ENCODE measurements at regions not wholly inside any gene's neighbourhood (a gene's known extent, or its start where the extent isn't known, plus 50 kb on each side); places are given as distances from the start of the nearest gene placed in this dataset.

DNA sequence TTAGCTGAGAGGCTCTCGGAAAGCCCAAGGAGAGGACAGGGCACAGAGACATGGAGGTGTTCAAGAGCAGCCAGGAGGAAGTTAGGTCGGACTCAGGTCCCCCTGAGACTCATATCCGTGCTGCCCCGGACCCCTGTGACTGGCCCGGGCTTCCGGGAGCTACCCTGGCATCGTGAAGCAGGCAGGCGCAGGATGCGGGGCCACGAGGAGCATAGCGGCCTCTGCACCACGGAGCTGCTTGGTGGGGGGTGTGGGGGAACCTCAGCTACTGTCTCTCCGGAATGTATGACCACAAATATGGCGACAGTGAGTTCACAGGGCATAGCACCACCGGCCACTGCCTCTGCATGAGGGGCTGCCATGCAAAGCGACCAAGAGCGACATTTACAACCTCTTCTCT is 112.2 kb upstream of the GUCA2B start (continued):
- TF ChIP-seq CEBPB (IDR thresholded peaks at IDR 0.05; ENCODE audit: low read depth) (no peak), EZH2phosphoT487 (IDR thresholded peaks at IDR 0.05; ENCODE audit: borderline replicate concordance) (no peak), SIN3A (IDR thresholded peaks at IDR 0.05; ENCODE audit: low read depth) (no peak), ELF1 (IDR thresholded peaks at IDR 0.05; ENCODE audit: borderline replicate concordance, low read depth) (no peak), ZBTB33 (IDR thresholded peaks at IDR 0.05; ENCODE audit: extremely low read depth, insufficient replicate concordance, low read length) (no peak), MAX (IDR thresholded peaks at IDR 0.05) (no peak)

- ATAC-seq, result no peak
- TF ChIP-seq SP1 (IDR thresholded peaks at IDR 0.05; ENCODE audit: low read depth) (no peak), ELF1 (IDR thresholded peaks at IDR 0.05; ENCODE audit: borderline replicate concordance, low read depth) (no peak), FOSL1 (IDR thresholded peaks at IDR 0.05; ENCODE audit: low read depth) (no peak), POLR2AphosphoS5 (IDR thresholded peaks at IDR 0.05; ENCODE audit: low read depth, low read length) (no peak), CTCF (IDR thresholded peaks at IDR 0.05 in 2 of 3, conservative IDR thresholded peaks at IDR 0.05 in 1 of 3; ENCODE audit: borderline replicate concordance in 1 of 3, insufficient read depth in 1 of 3, low read depth in 2 of 3, low read length in 2 of 3) (no peak), POLR2A (IDR thresholded peaks at IDR 0.05; ENCODE audit: borderline replicate concordance, extremely low read depth, insufficient read depth, insufficient read length) (no peak), ZBTB33 (IDR thresholded peaks at IDR 0.05; ENCODE audit: extremely low read depth, insufficient replicate concordance, low read length) (no peak), CEBPB (IDR thresholded peaks at IDR 0.05; ENCODE audit: low read depth) (no peak), TCF7L2 (IDR thresholded peaks at IDR 0.05; ENCODE audit: borderline replicate concordance, extremely low read depth, insufficient read depth, insufficient read length) (no peak), SIN3A (IDR thresholded peaks at IDR 0.05; ENCODE audit: low read depth) (no peak), CBX3 (IDR thresholded peaks at IDR 0.05; ENCODE audit: low read depth) (no peak)
- TF ChIP-seq, protein P1, sequence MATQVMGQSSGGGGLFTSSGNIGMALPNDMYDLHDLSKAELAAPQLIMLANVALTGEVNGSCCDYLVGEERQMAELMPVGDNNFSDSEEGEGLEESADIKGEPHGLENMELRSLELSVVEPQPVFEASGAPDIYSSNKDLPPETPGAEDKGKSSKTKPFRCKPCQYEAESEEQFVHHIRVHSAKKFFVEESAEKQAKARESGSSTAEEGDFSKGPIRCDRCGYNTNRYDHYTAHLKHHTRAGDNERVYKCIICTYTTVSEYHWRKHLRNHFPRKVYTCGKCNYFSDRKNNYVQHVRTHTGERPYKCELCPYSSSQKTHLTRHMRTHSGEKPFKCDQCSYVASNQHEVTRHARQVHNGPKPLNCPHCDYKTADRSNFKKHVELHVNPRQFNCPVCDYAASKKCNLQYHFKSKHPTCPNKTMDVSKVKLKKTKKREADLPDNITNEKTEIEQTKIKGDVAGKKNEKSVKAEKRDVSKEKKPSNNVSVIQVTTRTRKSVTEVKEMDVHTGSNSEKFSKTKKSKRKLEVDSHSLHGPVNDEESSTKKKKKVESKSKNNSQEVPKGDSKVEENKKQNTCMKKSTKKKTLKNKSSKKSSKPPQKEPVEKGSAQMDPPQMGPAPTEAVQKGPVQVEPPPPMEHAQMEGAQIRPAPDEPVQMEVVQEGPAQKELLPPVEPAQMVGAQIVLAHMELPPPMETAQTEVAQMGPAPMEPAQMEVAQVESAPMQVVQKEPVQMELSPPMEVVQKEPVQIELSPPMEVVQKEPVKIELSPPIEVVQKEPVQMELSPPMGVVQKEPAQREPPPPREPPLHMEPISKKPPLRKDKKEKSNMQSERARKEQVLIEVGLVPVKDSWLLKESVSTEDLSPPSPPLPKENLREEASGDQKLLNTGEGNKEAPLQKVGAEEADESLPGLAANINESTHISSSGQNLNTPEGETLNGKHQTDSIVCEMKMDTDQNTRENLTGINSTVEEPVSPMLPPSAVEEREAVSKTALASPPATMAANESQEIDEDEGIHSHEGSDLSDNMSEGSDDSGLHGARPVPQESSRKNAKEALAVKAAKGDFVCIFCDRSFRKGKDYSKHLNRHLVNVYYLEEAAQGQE (IDR thresholded peaks at IDR 0.05; ENCODE audit: low read depth), result no peak
- TF ChIP-seq, protein P2, sequence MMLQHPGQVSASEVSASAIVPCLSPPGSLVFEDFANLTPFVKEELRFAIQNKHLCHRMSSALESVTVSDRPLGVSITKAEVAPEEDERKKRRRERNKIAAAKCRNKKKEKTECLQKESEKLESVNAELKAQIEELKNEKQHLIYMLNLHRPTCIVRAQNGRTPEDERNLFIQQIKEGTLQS (IDR thresholded peaks at IDR 0.05), result no peak
Observed at GRCh38 chr1:42040159-42040558, 113.1 kb upstream of the GUCA2B start.

More at GRCh38 chr1:42040159-42040558, 113.1 kb upstream of the GUCA2B start:
- H3K9ac ChIP-seq (ENCODE audit: low read length), result no peak overlapping the region
- no peaks in the 10 kb centered on the region for H3K9me2 ChIP-seq (ENCODE audit: insufficient read depth)
- no peaks in the 10 kb centered on the region for H4K20me1 ChIP-seq (ENCODE audit: insufficient read depth)
- no peaks in the 10 kb centered on the region for H3K27me3 ChIP-seq (ENCODE audit: insufficient read depth, low read length)
- ChIA-PET POLR2A (no interaction called here), CTCF (no interaction called here), RAD21 (ENCODE audit: low non-redundant PET in 1 of 2, low total read pairs in 2 of 2, uncharacterized antibody in 2 of 2, unreplicated experiment in 2 of 2) (no interaction called here)
- H3K36me3 ChIP-seq (ENCODE audit: control insufficient read depth in 1 of 2, insufficient read depth in 2 of 2, low read length in 2 of 2), result no peaks in the 10 kb centered on the region
- H3K9me3 ChIP-seq (ENCODE audit: control insufficient read depth in 1 of 2, insufficient read depth in 1 of 2, low read depth in 1 of 2, low read length in 2 of 2), result no peaks in the 10 kb centered on the region
- no peaks in the 10 kb centered on the region for H3K79me2 ChIP-seq (ENCODE audit: insufficient read depth, low read length)
- H3K4me1 ChIP-seq (ENCODE audit: control insufficient read depth in 1 of 2, insufficient read depth in 2 of 2, low read length in 2 of 2), result peaks cover 4 to 7% of the 10 kb centered on the region in 2 experiments; a peak in 2 of 4 replicates
- no peak for DNase-seq (ENCODE audit: low read depth, low spot score)
- H3K27ac ChIP-seq (ENCODE audit: low read depth, low read length), result no peak overlapping the region
- BruUV-seq (replicated peaks), result no TSS peak
- H2AFZ ChIP-seq (ENCODE audit: low read depth, low read length, poor library complexity, severe bottlenecking), result no peak overlapping the region
- intact Hi-C loops (cut with micrococcal nuclease), result no loop called here
- H3K4me2 ChIP-seq (ENCODE audit: low read length), result no peak overlapping the region
- no peak overlapping the region for H3K4me3 ChIP-seq (replicated peaks in 1 of 2; ENCODE audit: low read depth in 1 of 2, low read length in 2 of 2)
